ENCODE measurements at regions not wholly inside any gene's neighbourhood (a gene's known extent, or its start where the extent isn't known, plus 50 kb on each side); places are given as distances from the start of the nearest gene placed in this dataset.

DNA sequence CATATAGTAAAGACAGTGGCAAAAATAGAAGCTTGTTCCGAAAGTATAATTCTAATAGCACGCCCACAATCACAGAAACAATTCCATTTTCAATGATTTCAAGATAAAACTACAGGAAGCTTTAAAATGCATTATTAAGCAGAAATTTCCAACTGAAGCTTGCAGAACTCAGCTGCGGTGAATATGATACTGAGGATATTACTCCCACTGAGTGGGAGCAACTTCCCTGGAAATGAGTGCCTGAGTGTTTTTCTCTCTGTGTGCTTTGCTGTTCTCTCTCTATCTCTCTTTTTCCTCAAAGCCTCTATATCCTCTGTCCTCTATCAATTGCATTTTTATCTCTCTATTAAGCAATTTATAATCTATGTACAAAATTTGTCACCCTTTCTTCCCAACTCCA lies 187.5 kb upstream of the PRDM9 start:
- no peak for DNase-seq (ENCODE audit: low read depth)
- no peak overlapping the region for H3K4me3 ChIP-seq (ENCODE audit: low read length)
- TF ChIP-seq CTCF (conservative IDR thresholded peaks at IDR 0.05; ENCODE audit: low read length), result no peak

GRCh38 chr5:23318960-23319359 lies 188.4 kb upstream of the PRDM9 start:
- no peak for DNase-seq (ENCODE audit: low read depth)
- H3K4me3 ChIP-seq (ENCODE audit: low read length), result no peak overlapping the region
- TF ChIP-seq CTCF (conservative IDR thresholded peaks at IDR 0.05; ENCODE audit: low read length), result no peak

DNA sequence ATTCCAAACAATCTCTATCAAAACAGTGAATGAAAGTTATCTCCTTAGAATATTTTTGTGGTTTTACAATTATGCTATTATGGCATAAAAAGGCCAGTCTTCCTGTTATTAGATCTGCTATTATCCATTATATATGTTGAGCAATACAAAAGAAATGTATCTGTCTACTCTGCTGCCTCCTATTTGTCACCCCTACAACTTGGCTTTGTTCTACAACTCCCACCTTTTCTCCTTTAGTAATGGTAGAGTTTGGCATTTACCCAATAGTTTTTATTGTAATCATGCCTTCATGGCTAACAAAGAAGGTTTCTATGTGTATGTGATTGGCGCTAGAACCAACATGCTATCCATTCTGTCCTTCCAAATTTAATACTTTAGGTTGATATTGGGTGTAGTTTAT lies 189.2 kb upstream of the PRDM9 start:
- DNase-seq (ENCODE audit: low read depth), result no peak
- H3K4me3 ChIP-seq (ENCODE audit: low read length), result no peak overlapping the region
- no peak for TF ChIP-seq CTCF (conservative IDR thresholded peaks at IDR 0.05; ENCODE audit: low read length)

DNA sequence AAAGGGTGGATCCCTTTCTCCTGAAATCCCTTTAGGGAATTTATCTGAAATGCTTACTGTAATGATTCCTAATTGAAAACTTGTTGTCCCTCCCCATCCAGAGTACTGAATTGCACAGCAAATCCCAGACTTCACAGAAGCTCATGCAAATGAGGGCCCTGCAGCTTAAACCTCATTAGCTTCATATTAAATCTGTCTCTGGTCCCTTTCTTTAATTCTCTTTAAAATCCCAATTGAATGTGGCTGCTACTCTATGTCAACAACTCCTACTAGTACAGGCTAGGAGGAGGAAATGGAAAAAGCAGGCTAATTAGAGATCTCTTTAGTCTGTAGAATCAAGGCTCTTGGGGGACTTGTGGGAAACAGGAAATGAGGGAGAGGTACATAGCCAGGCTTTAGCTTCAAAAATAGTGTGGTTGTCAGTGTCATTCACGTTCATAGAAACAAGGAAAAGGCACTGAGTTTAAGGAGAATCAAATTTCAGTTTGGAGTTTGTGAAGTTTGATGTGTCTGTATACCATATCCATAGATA lies 191.3 kb upstream of the PRDM9 start:
- no peak overlapping the region for H3K4me3 ChIP-seq (ENCODE audit: low read length)
- DNase-seq (ENCODE audit: low read depth), result no peak
- TF ChIP-seq CTCF (conservative IDR thresholded peaks at IDR 0.05; ENCODE audit: low read length), result no peak

DNA sequence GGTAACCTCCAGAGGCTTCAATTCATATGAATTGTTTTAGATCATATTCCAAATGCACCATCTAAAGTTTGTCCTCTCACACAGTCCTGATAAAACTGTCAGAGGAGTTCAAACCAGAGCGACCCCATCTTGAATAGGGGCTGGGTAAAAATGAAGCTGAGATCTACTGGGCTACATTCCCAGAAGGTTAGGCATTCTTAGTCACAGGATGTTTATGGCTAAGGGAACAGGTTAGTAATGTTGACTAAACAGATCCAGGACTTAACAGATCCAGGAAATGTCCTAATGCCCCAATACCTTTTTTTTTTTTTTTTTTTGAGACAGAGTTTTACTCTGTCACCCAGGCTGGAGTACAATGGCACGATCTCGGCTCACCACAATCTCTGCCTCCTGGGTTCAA lies 192.6 kb upstream of the PRDM9 start:
- no peak for TF ChIP-seq CTCF (conservative IDR thresholded peaks at IDR 0.05; ENCODE audit: low read length)
- no peak for DNase-seq (ENCODE audit: low read depth)
- H3K4me3 ChIP-seq (ENCODE audit: low read length), result no peak overlapping the region

GRCh38 chr5:23305055-23305454 lies 202.4 kb upstream of the PRDM9 start:
- no peak for TF ChIP-seq CTCF (conservative IDR thresholded peaks at IDR 0.05; ENCODE audit: low read length)
- no peak for DNase-seq (ENCODE audit: low read depth)
- H3K4me3 ChIP-seq (ENCODE audit: low read length), result no peak overlapping the region

GRCh38 chr5:23303836-23304235 lies 203.6 kb upstream of the PRDM9 start:
- H3K4me3 ChIP-seq (ENCODE audit: low read length), result no peak overlapping the region
- TF ChIP-seq CTCF (conservative IDR thresholded peaks at IDR 0.05; ENCODE audit: low read length), result no peak
- DNase-seq (ENCODE audit: low read depth), result no peak

Data from AG10803 (cell line).